HCT116 (cell line): ENCODE measurements at regions not wholly inside any gene's neighbourhood (a gene's known extent, or its start where the extent isn't known, plus 50 kb on each side); places are given as distances from the start of the nearest gene placed in this dataset.

Experiments used
- CEBPB ChIP-seq: IDR thresholded peaks from 2 replicates; pipeline ENCODE4 v1.6.1; 2012; ENCODE audit warnings: low read depth
- CTCF ChIP-seq, 3 experiments: fragments of 200-600 bp in 1 of 3; sonication (generic) in 1 of 3; IDR thresholded peaks in 2 of 3; conservative IDR thresholded peaks in 1 of 3; 2 replicates each; pipeline ENCODE4 v1.5.1; 2012 to 2017; ENCODE audit warnings: low read depth in 2 of 3, low read length in 2 of 3, antibody characterized with exemption in 1 of 3, borderline replicate concordance in 1 of 3, control low read depth in 1 of 3, mild to moderate bottlenecking in 1 of 3, mixed read lengths in 1 of 3, mixed run types in 1 of 3, moderate library complexity in 1 of 3; ENCODE audit not compliant: insufficient read depth in 1 of 3
- EZH2 ChIP-seq: fragments of 200-600 bp; sonication (generic); IDR thresholded peaks from 2 replicates; pipeline ENCODE4 v1.6.1; 2017; ENCODE audit warnings: antibody characterized with exemption, mixed run types
- EZH2phosphoT487 ChIP-seq: fragments of 200-600 bp; IDR thresholded peaks from 2 replicates; pipeline ENCODE4 v1.6.1; 2018; ENCODE audit warnings: antibody characterized with exemption, borderline replicate concordance
- MAX ChIP-seq: IDR thresholded peaks from 2 replicates; pipeline ENCODE4 v1.6.1; 2012
- POLR2A ChIP-seq: IDR thresholded peaks from 2 replicates; pipeline ENCODE4 v1.7.0; 2011; ENCODE audit warnings: borderline replicate concordance; ENCODE audit not compliant: insufficient read depth, insufficient read length; ENCODE audit errors: extremely low read depth
- POLR2AphosphoS5 ChIP-seq: IDR thresholded peaks from 2 replicates; pipeline ENCODE4 v1.6.1; 2011; ENCODE audit warnings: mild to moderate bottlenecking, low read depth, low read length, moderate library complexity
- SRF ChIP-seq: IDR thresholded peaks from 2 replicates; pipeline ENCODE4 v1.6.1; 2012; ENCODE audit warnings: low read depth
- YY1 ChIP-seq: IDR thresholded peaks from 2 replicates; pipeline ENCODE4 v1.6.1; 2011; ENCODE audit warnings: low read length, low read depth, moderate library complexity, mild to moderate bottlenecking; ENCODE audit not compliant: insufficient replicate concordance; ENCODE audit errors: extremely low read depth
- ZFX ChIP-seq: fragments of 450-650 bp; IDR thresholded peaks from 2 replicates; pipeline ENCODE4 v1.6.1; 2017
- ZNF274 ChIP-seq: fragments of 200-500 bp; sonication (Bioruptor generic); IDR thresholded peaks from 2 replicates; pipeline ENCODE4 v1.6.1; 2014; ENCODE audit warnings: mild to moderate bottlenecking, low read depth, low read length, inconsistent platforms

GRCh38 chr6:51495096-51495495 is 592.3 kb downstream of the PKHD1 start:
- TF ChIP-seq CTCF (IDR thresholded peaks at IDR 0.05 in 2 of 3, conservative IDR thresholded peaks at IDR 0.05 in 1 of 3; ENCODE audit: borderline replicate concordance in 1 of 3, insufficient read depth in 1 of 3, low read depth in 2 of 3, low read length in 2 of 3) (no peak), EZH2phosphoT487 (no peak), SRF (no peak), EZH2 (no peak), POLR2A (no peak), POLR2AphosphoS5 (no peak), YY1 (no peak), ZFX (no peak), CEBPB (no peak), MAX (no peak), ZNF274 (no peak)
